HCT116 (cell line): ENCODE measurements at regions not wholly inside any gene's neighbourhood (a gene's known extent, or its start where the extent isn't known, plus 50 kb on each side); places are given as distances from the start of the nearest gene placed in this dataset.

Experiments used
- CBX3 ChIP-seq: IDR thresholded peaks from 2 replicates; pipeline ENCODE4 v1.6.1; 2012; ENCODE audit warnings: low read depth
- CEBPB ChIP-seq: IDR thresholded peaks from 2 replicates; pipeline ENCODE4 v1.6.1; 2012; ENCODE audit warnings: low read depth
- EGR1 ChIP-seq: IDR thresholded peaks from 2 replicates; pipeline ENCODE4 v1.6.1; 2012; ENCODE audit warnings: low read depth
- EZH2 ChIP-seq: fragments of 200-600 bp; sonication (generic); IDR thresholded peaks from 2 replicates; pipeline ENCODE4 v1.6.1; 2017; ENCODE audit warnings: antibody characterized with exemption, mixed run types
- FOSL1 ChIP-seq: IDR thresholded peaks from 2 replicates; pipeline ENCODE4 v1.6.1; 2012; ENCODE audit warnings: low read depth
- POLR2A ChIP-seq: IDR thresholded peaks from 2 replicates; pipeline ENCODE4 v1.7.0; 2011; ENCODE audit warnings: borderline replicate concordance; ENCODE audit not compliant: insufficient read depth, insufficient read length; ENCODE audit errors: extremely low read depth
- POLR2AphosphoS5 ChIP-seq: IDR thresholded peaks from 2 replicates; pipeline ENCODE4 v1.6.1; 2011; ENCODE audit warnings: mild to moderate bottlenecking, low read depth, low read length, moderate library complexity
- SP1 ChIP-seq: IDR thresholded peaks from 2 replicates; pipeline ENCODE4 v1.6.1; 2012; ENCODE audit warnings: low read depth
- TCF7L2 ChIP-seq: IDR thresholded peaks from 2 replicates; pipeline ENCODE4 v1.7.0; 2011; ENCODE audit warnings: borderline replicate concordance, inconsistent platforms; ENCODE audit not compliant: insufficient read depth, insufficient read length; ENCODE audit errors: extremely low read depth
- TF ChIP-seq, protein P1 (sequence below), 3 experiments: fragments of 200-600 bp in 1 of 3; sonication (generic) in 1 of 3; IDR thresholded peaks in 2 of 3; conservative IDR thresholded peaks in 1 of 3; 2 replicates each; pipeline ENCODE4 v1.5.1; 2012 to 2017; ENCODE audit warnings: low read depth in 2 of 3, low read length in 2 of 3, antibody characterized with exemption in 1 of 3, borderline replicate concordance in 1 of 3, control low read depth in 1 of 3, mild to moderate bottlenecking in 1 of 3, mixed read lengths in 1 of 3, mixed run types in 1 of 3, moderate library complexity in 1 of 3; ENCODE audit not compliant: insufficient read depth in 1 of 3
- TF ChIP-seq, protein P2 (sequence below): IDR thresholded peaks from 2 replicates; pipeline ENCODE4 v1.6.1; 2012

DNA sequence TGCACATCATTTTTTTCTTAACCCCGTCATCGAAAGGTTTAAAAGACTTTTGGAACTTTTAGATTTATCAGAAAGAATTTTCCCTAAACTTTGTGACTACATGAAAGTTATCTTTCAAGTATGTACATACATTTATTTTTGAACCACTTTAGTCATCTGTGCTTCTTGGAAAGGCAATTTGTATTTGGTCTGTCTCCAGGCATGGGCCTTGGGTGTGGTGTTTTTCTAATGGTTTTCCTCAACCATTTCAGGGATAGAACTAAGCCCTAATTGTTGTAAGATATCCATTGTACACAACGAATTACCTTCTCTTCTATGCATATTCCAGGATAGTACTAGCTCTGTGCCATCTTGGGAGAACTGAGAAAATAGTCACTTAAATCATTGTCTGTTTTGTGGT lies 191.5 kb upstream of the RPL34 start:
- TF ChIP-seq, protein P1, sequence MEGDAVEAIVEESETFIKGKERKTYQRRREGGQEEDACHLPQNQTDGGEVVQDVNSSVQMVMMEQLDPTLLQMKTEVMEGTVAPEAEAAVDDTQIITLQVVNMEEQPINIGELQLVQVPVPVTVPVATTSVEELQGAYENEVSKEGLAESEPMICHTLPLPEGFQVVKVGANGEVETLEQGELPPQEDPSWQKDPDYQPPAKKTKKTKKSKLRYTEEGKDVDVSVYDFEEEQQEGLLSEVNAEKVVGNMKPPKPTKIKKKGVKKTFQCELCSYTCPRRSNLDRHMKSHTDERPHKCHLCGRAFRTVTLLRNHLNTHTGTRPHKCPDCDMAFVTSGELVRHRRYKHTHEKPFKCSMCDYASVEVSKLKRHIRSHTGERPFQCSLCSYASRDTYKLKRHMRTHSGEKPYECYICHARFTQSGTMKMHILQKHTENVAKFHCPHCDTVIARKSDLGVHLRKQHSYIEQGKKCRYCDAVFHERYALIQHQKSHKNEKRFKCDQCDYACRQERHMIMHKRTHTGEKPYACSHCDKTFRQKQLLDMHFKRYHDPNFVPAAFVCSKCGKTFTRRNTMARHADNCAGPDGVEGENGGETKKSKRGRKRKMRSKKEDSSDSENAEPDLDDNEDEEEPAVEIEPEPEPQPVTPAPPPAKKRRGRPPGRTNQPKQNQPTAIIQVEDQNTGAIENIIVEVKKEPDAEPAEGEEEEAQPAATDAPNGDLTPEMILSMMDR (IDR thresholded peaks at IDR 0.05 in 2 of 3, conservative IDR thresholded peaks at IDR 0.05 in 1 of 3; ENCODE audit: borderline replicate concordance in 1 of 3, insufficient read depth in 1 of 3, low read depth in 2 of 3, low read length in 2 of 3), result no peak
- no peak for TF ChIP-seq SP1
- TF ChIP-seq CEBPB, result no peak
- no peak for TF ChIP-seq TCF7L2
- TF ChIP-seq EGR1, result no peak
- no peak for TF ChIP-seq POLR2A
- no peak for TF ChIP-seq EZH2
- no peak for TF ChIP-seq POLR2AphosphoS5
- no peak for TF ChIP-seq FOSL1
- TF ChIP-seq, protein P2, sequence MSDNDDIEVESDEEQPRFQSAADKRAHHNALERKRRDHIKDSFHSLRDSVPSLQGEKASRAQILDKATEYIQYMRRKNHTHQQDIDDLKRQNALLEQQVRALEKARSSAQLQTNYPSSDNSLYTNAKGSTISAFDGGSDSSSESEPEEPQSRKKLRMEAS, result no peak
- no peak for TF ChIP-seq CBX3
